Activated effector memory CD4-positive, alpha-beta T cell treated with anti-CD3 and anti-CD28 coated beads, Interleukin-2, amount 50 U/mL, for 16 hours (primary cell): ENCODE measurements at regions not wholly inside any gene's neighbourhood (a gene's known extent, or its start where the extent isn't known, plus 50 kb on each side); places are given as distances from the start of the nearest gene placed in this dataset.
"Not testable (repeated sequence)": the region's sequence is repeated elsewhere in the genome, so short reads cannot be mapped to it uniquely, and the experiment has no call there.

Source experiments
- DNase-seq: peaks from one replicate; pipeline ENCODE4 v3.0.0-alpha.2; 2020

- DNase-seq, result no peak
These were observed 355.6 kb downstream of the DAD1 start for GRCh38 chr14:22233377-22233776.

- DNase-seq, result no peak
These were observed 356.1 kb downstream of the DAD1 start for GRCh38 chr14:22232933-22233332.

- DNase-seq, result no peak
These were observed 356.5 kb downstream of the DAD1 start for GRCh38 chr14:22232486-22232885.

- DNase-seq, result peak; percentile 45
These were observed 358.0 kb downstream of the DAD1 start for GRCh38 chr14:22231018-22231417.

GRCh38 chr14:22230517-22230916 is 358.5 kb downstream of the DAD1 start:
- no peak for DNase-seq

GRCh38 chr14:22227084-22227483 is 361.9 kb downstream of the DAD1 start:
- DNase-seq, result no peak

- DNase-seq, result peak; percentile 62
These were observed 362.6 kb downstream of the DAD1 start for GRCh38 chr14:22226381-22226780.

- no peak for DNase-seq
These were observed 363.4 kb downstream of the DAD1 start for GRCh38 chr14:22225516-22226140.

GRCh38 chr14:22221508-22221907 is 367.5 kb downstream of the DAD1 start:
- no peak for DNase-seq

GRCh38 chr14:22220427-22220826 is 368.6 kb downstream of the DAD1 start:
- DNase-seq, result no peak

GRCh38 chr14:22218728-22219127 is 370.3 kb downstream of the DAD1 start:
- peak; percentile 47 for DNase-seq

- DNase-seq, result no peak
These were observed 375.9 kb downstream of the DAD1 start for GRCh38 chr14:22213120-22213519.

- no peak for DNase-seq
These were observed 378.1 kb downstream of the DAD1 start for GRCh38 chr14:22210906-22211305.

GRCh38 chr14:22210026-22210425 is 379.0 kb downstream of the DAD1 start:
- DNase-seq, result no peak

GRCh38 chr14:22203036-22203435 is 386.0 kb downstream of the DAD1 start:
- DNase-seq, result no peak

- no peak for DNase-seq
These were observed 386.7 kb downstream of the DAD1 start for GRCh38 chr14:22202313-22202712.

GRCh38 chr14:22200977-22201605 is 387.9 kb downstream of the DAD1 start:
- no peak for DNase-seq

GRCh38 chr14:22200131-22200530 is 388.9 kb downstream of the DAD1 start:
- DNase-seq, result not testable (repeated sequence)

- DNase-seq, result no peak
These were observed 394.4 kb downstream of the DAD1 start for GRCh38 chr14:22194664-22195063.

- no peak for DNase-seq
These were observed 398.4 kb downstream of the DAD1 start for GRCh38 chr14:22190411-22191191.

- no peak for DNase-seq
These were observed 399.1 kb downstream of the DAD1 start for GRCh38 chr14:22189881-22190280.

GRCh38 chr14:22188318-22188717 is 400.7 kb downstream of the DAD1 start:
- DNase-seq, result no peak

- no peak for DNase-seq
These were observed 403.2 kb downstream of the DAD1 start for GRCh38 chr14:22185789-22186188.

- no peak for DNase-seq
These were observed 403.8 kb downstream of the DAD1 start for GRCh38 chr14:22185191-22185590.
